ENCODE measurements at regions not wholly inside any gene's neighbourhood (a gene's known extent, or its start where the extent isn't known, plus 50 kb on each side); places are given as distances from the start of the nearest gene placed in this dataset.

- Histone ChIP-seq H3K14ac (ENCODE audit: low read length in 2 of 2) (no peak overlapping the region), H3K4ac (ENCODE audit: low read depth in 1 of 2, low read length in 2 of 2) (no peak overlapping the region), H3K18ac (ENCODE audit: low read depth in 1 of 2, low read length in 2 of 2) (no peak overlapping the region), H2AFZ (ENCODE audit: low read depth, low read length) (no peak overlapping the region), H3K27me3 (ENCODE audit: control insufficient read depth in 1 of 2, insufficient read depth in 1 of 2, low read length in 2 of 2) (no peaks in the 10 kb centered on the region), H2BK12ac (ENCODE audit: low read length in 2 of 2) (no peak overlapping the region), H2BK5ac (ENCODE audit: low read depth, low read length, poor library complexity, severe bottlenecking) (no peak overlapping the region), H4K91ac (ENCODE audit: low read length) (no peak overlapping the region), H3K23ac (ENCODE audit: low read length in 2 of 2) (no peak overlapping the region), H3K4me2 (ENCODE audit: low read length, poor library complexity, severe bottlenecking) (no peak overlapping the region), H3K27ac (ENCODE audit: low read length, poor library complexity, severe bottlenecking) (no peak overlapping the region), H4K8ac (ENCODE audit: low read length) (no peak overlapping the region), H2AK5ac (ENCODE audit: low read length, severe bottlenecking) (no peak overlapping the region), H3K36me3 (ENCODE audit: control insufficient read depth in 1 of 2, insufficient read depth in 2 of 2, low read depth in 1 of 2, low read length in 2 of 2) (no peaks in the 10 kb centered on the region), H3K9me3 (ENCODE audit: control insufficient read depth, low read length) (peaks cover 16% of the 10 kb centered on the region), H2BK120ac (ENCODE audit: low read depth, low read length) (no peak overlapping the region), H3K4me3 (ENCODE audit: insufficient read depth in 1 of 2, low read depth in 1 of 2, low read length in 2 of 2) (no peak overlapping the region), H2BK15ac (ENCODE audit: low read depth, poor library complexity, severe bottlenecking) (no peak overlapping the region), H3K79me1 (replicated peaks; ENCODE audit: low read length, poor library complexity, severe bottlenecking) (no peaks in the 10 kb centered on the region), H3K4me1 (ENCODE audit: control insufficient read depth, insufficient read depth, low read depth, low read length) (no peaks in the 10 kb centered on the region), H3K9ac (ENCODE audit: low read length) (no peak overlapping the region)
- DNase-seq = no peak
These were observed 125.8 kb downstream of the SLC38A4 start for GRCh38 chr12:46699986-46700385.

GRCh38 chr12:46698003-46698402 lies 127.8 kb downstream of the SLC38A4 start:
- Histone ChIP-seq H3K79me1 (replicated peaks; ENCODE audit: low read length, poor library complexity, severe bottlenecking) (no peaks in the 10 kb centered on the region), H4K91ac (ENCODE audit: low read length) (no peak overlapping the region), H3K4ac (ENCODE audit: low read depth in 1 of 2, low read length in 2 of 2) (no peak overlapping the region), H3K18ac (ENCODE audit: low read depth in 1 of 2, low read length in 2 of 2) (no peak overlapping the region), H3K27ac (ENCODE audit: low read length, poor library complexity, severe bottlenecking) (no peak overlapping the region), H4K8ac (ENCODE audit: low read length) (no peak overlapping the region), H2BK15ac (ENCODE audit: low read depth, poor library complexity, severe bottlenecking) (no peak overlapping the region), H2BK5ac (ENCODE audit: low read depth, low read length, poor library complexity, severe bottlenecking) (no peak overlapping the region), H2BK12ac (ENCODE audit: low read length in 2 of 2) (no peak overlapping the region), H2BK120ac (ENCODE audit: low read depth, low read length) (no peak overlapping the region), H2AFZ (ENCODE audit: low read depth, low read length) (no peak overlapping the region), H3K9me3 (ENCODE audit: control insufficient read depth, low read length) (peaks cover 16% of the 10 kb centered on the region), H3K4me2 (ENCODE audit: low read length, poor library complexity, severe bottlenecking) (no peak overlapping the region), H3K4me3 (ENCODE audit: insufficient read depth in 1 of 2, low read depth in 1 of 2, low read length in 2 of 2) (no peak overlapping the region), H2AK5ac (ENCODE audit: low read length, severe bottlenecking) (no peak overlapping the region), H3K9ac (ENCODE audit: low read length) (no peak overlapping the region), H3K4me1 (ENCODE audit: control insufficient read depth, insufficient read depth, low read depth, low read length) (no peaks in the 10 kb centered on the region), H3K36me3 (ENCODE audit: control insufficient read depth in 1 of 2, insufficient read depth in 2 of 2, low read depth in 1 of 2, low read length in 2 of 2) (no peaks in the 10 kb centered on the region), H3K27me3 (ENCODE audit: control insufficient read depth in 1 of 2, insufficient read depth in 1 of 2, low read length in 2 of 2) (no peaks in the 10 kb centered on the region), H3K14ac (ENCODE audit: low read length in 2 of 2) (no peak overlapping the region), H3K23ac (ENCODE audit: low read length in 2 of 2) (no peak overlapping the region)
- no peak for DNase-seq

- Histone ChIP-seq H4K91ac (ENCODE audit: low read length) (no peak overlapping the region), H2BK5ac (ENCODE audit: low read depth, low read length, poor library complexity, severe bottlenecking) (no peak overlapping the region), H3K27ac (ENCODE audit: low read length, poor library complexity, severe bottlenecking) (no peak overlapping the region), H3K4me2 (ENCODE audit: low read length, poor library complexity, severe bottlenecking) (no peak overlapping the region), H2BK12ac (ENCODE audit: low read length in 2 of 2) (no peak overlapping the region), H3K4me3 (ENCODE audit: insufficient read depth in 1 of 2, low read depth in 1 of 2, low read length in 2 of 2) (no peak overlapping the region), H3K23ac (ENCODE audit: low read length in 2 of 2) (no peak overlapping the region), H2AK5ac (ENCODE audit: low read length, severe bottlenecking) (no peak overlapping the region), H2BK120ac (ENCODE audit: low read depth, low read length) (no peak overlapping the region), H2BK15ac (ENCODE audit: low read depth, poor library complexity, severe bottlenecking) (no peak overlapping the region), H3K79me1 (replicated peaks; ENCODE audit: low read length, poor library complexity, severe bottlenecking) (no peaks in the 10 kb centered on the region), H3K27me3 (ENCODE audit: control insufficient read depth in 1 of 2, insufficient read depth in 1 of 2, low read length in 2 of 2) (no peaks in the 10 kb centered on the region), H3K14ac (ENCODE audit: low read length in 2 of 2) (no peak overlapping the region), H3K18ac (ENCODE audit: low read depth in 1 of 2, low read length in 2 of 2) (no peak overlapping the region), H3K9me3 (ENCODE audit: control insufficient read depth, low read length) (peaks cover 11% of the 10 kb centered on the region), H2AFZ (ENCODE audit: low read depth, low read length) (no peak overlapping the region), H3K9ac (ENCODE audit: low read length) (no peak overlapping the region), H4K8ac (ENCODE audit: low read length) (no peak overlapping the region), H3K4ac (ENCODE audit: low read depth in 1 of 2, low read length in 2 of 2) (no peak overlapping the region), H3K36me3 (ENCODE audit: control insufficient read depth in 1 of 2, insufficient read depth in 2 of 2, low read depth in 1 of 2, low read length in 2 of 2) (no peaks in the 10 kb centered on the region), H3K4me1 (ENCODE audit: control insufficient read depth, insufficient read depth, low read depth, low read length) (no peaks in the 10 kb centered on the region)
- WGBS = 100% methylated on average over 1 of the region's 2 CpGs
- DNase-seq = no peak
These were observed 132.3 kb downstream of the SLC38A4 start for GRCh38 chr12:46693518-46693917.

- Histone ChIP-seq H3K27ac (ENCODE audit: low read length, poor library complexity, severe bottlenecking) (no peak overlapping the region), H3K14ac (ENCODE audit: low read length in 2 of 2) (no peak overlapping the region), H3K4me2 (ENCODE audit: low read length, poor library complexity, severe bottlenecking) (no peak overlapping the region), H2BK5ac (ENCODE audit: low read depth, low read length, poor library complexity, severe bottlenecking) (no peak overlapping the region), H2AK5ac (ENCODE audit: low read length, severe bottlenecking) (no peak overlapping the region), H4K91ac (ENCODE audit: low read length) (no peak overlapping the region), H3K4me3 (ENCODE audit: insufficient read depth in 1 of 2, low read depth in 1 of 2, low read length in 2 of 2) (no peak overlapping the region), H3K27me3 (ENCODE audit: control insufficient read depth in 1 of 2, insufficient read depth in 1 of 2, low read length in 2 of 2) (no peaks in the 10 kb centered on the region), H3K9ac (ENCODE audit: low read length) (no peak overlapping the region), H2BK15ac (ENCODE audit: low read depth, poor library complexity, severe bottlenecking) (no peak overlapping the region), H3K36me3 (ENCODE audit: control insufficient read depth in 1 of 2, insufficient read depth in 2 of 2, low read depth in 1 of 2, low read length in 2 of 2) (no peaks in the 10 kb centered on the region), H4K8ac (ENCODE audit: low read length) (no peak overlapping the region), H3K9me3 (ENCODE audit: control insufficient read depth, low read length) (peaks cover 10% of the 10 kb centered on the region), H3K79me1 (replicated peaks; ENCODE audit: low read length, poor library complexity, severe bottlenecking) (no peaks in the 10 kb centered on the region), H2BK12ac (ENCODE audit: low read length in 2 of 2) (no peak overlapping the region), H3K23ac (ENCODE audit: low read length in 2 of 2) (no peak overlapping the region), H3K4me1 (ENCODE audit: control insufficient read depth, insufficient read depth, low read depth, low read length) (no peaks in the 10 kb centered on the region), H2AFZ (ENCODE audit: low read depth, low read length) (no peak overlapping the region), H3K4ac (ENCODE audit: low read depth in 1 of 2, low read length in 2 of 2) (no peak overlapping the region), H3K18ac (ENCODE audit: low read depth in 1 of 2, low read length in 2 of 2) (no peak overlapping the region), H2BK120ac (ENCODE audit: low read depth, low read length) (no peak overlapping the region)
- WGBS = 95% methylated on average over 4 of the region's 4 CpGs
- DNase-seq = no peak
These were observed 132.8 kb downstream of the SLC38A4 start for GRCh38 chr12:46693034-46693433.
